Esophagus squamous epithelium (tissue), 4 donors: ENCODE measurements at regions not wholly inside any gene's neighbourhood (a gene's known extent, or its start where the extent isn't known, plus 50 kb on each side); places are given as distances from the start of the nearest gene placed in this dataset.

Source experiments
- CTCF ChIP-seq, 6 experiments: fragments of 450-650 bp in 4 of 6; fragments of 200-600 bp in 2 of 6; sonication (generic) in 2 of 6; IDR thresholded peaks; one replicate each; pipeline ENCODE4 v1.5.1; 2016 to 2019; ENCODE audit warnings: antibody characterized with exemption in 6 of 6, mild to moderate bottlenecking in 4 of 6, moderate library complexity in 4 of 6
- POLR2A ChIP-seq, 4 donors: fragments of 450-650 bp; IDR thresholded peaks; one replicate each; pipeline ENCODE4 v1.6.1; 2017; ENCODE audit warnings: antibody characterized with exemption in 4 of 4, mild to moderate bottlenecking in 4 of 4, moderate library complexity in 3 of 4

DNA sequence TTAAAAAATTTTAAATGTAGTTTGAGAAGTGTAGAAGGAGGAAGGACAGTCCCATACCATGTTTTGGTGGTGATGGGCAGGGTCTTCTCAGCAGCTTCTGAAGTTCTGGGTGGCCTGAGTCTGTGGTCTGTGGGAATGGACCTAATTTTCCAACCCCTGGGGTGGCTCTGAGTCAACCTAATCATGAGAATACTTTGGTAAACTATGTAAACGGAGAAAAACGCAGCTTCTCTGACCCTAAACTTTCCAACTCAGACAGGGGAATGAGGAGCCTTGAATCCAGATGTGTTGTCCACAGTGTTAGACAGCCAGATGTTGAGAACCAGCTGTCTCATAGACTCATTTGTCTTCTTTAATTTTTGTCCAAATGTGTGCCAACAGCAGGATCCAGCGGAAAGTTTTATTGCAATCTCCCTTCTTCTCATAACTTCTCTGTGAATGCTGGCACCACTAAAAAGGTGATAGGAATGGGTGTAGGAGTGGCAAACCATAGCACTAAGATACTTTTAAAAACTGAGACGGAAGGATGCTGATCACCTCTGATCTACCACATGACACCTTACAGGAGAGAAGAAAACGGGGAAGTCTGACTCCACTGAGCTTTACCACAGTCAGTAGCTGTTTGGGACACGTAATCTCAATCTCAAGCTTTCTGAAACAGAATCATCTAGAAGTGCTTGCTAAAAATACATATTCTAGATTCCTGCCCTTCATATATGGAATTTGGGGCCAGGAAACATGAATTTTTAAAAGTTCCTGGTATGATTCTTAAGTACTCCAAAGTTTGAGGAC is 90.5 kb upstream of the PHYHIPL start:
- TF ChIP-seq POLR2A (IDR thresholded peaks at IDR 0.05) (no peak), CTCF (IDR thresholded peaks at IDR 0.05) (no peak)
